ENCODE measurements at regions not wholly inside any gene's neighbourhood (a gene's known extent, or its start where the extent isn't known, plus 50 kb on each side); places are given as distances from the start of the nearest gene placed in this dataset.

GRCh38 chr12:75837700-75838099, 193.9 kb downstream of the PHLDA1 start:
- no peaks in the 10 kb centered on the region for H3K27me3 ChIP-seq (ENCODE audit: control insufficient read depth, insufficient read depth, low read length)
- DNase-seq, result no peak
- H3K56ac ChIP-seq (ENCODE audit: extremely low read depth, insufficient read depth, low read length), result no peak overlapping the region
- H2AK9ac ChIP-seq (replicated peaks; ENCODE audit: low read depth, low read length, poor library complexity), result no peak overlapping the region
- ATAC-seq (ENCODE audit: low read depth), result no peak
- H2BK5ac ChIP-seq (ENCODE audit: low read depth, low read length, poor library complexity, severe bottlenecking), result peak overlapping the region; percentile 14
- no peaks in the 10 kb centered on the region for H4K20me1 ChIP-seq (ENCODE audit: insufficient read depth, low read length)
- H3K14ac ChIP-seq (replicated peaks; ENCODE audit: low read depth, low read length), result 0 out of 2 replicates have a peak overlapping the region, but pooled peaks have one; percentile 42
- dilution Hi-C loops (cut with HindIII; ENCODE audit: low sequenced_read_pairs, unreplicated experiment) (no loop called here), in situ Hi-C loops (cut with MboI; ENCODE audit: low sequenced_read_pairs) (no loop called here), intact Hi-C loops (cut with micrococcal nuclease) (no loop called here)
- peak overlapping the region; percentile 66; the same call in 1 of the 2 replicates for H3K18ac ChIP-seq (ENCODE audit: low read depth, low read length)
- no peaks in the 10 kb centered on the region for H3K9me3 ChIP-seq (ENCODE audit: control insufficient read depth, insufficient read depth, low read length)
- peak overlapping the region; percentile 12; the same call in 1 of the 2 replicates for H3K4ac ChIP-seq (ENCODE audit: low read depth, low read length)
- no peak overlapping the region for H2BK120ac ChIP-seq (ENCODE audit: low read depth, low read length)
- H4K91ac ChIP-seq (ENCODE audit: insufficient read depth, low read depth, low read length), result no peak overlapping the region
- H3K4me1 ChIP-seq (ENCODE audit: control insufficient read depth, insufficient read depth, low read length), result peaks cover 7% of the 10 kb centered on the region; the same call in 1 of the 2 replicates
- H3K36me3 ChIP-seq (ENCODE audit: control insufficient read depth, insufficient read depth, low read length), result no peaks in the 10 kb centered on the region
- H3K9ac ChIP-seq (ENCODE audit: low read depth, low read length), result no peak overlapping the region
- peak overlapping the region; percentile 37; the same call in 1 of the 3 replicates for H2BK15ac ChIP-seq (ENCODE audit: low read depth, low read length)
- no peak overlapping the region for H3K23ac ChIP-seq (ENCODE audit: low read depth, low read length)
- POLR2A ChIA-PET (ENCODE audit: unreplicated experiment), result no interaction called here
- TF ChIP-seq ELK1 (IDR thresholded peaks at IDR 0.05; ENCODE audit: borderline replicate concordance, low read depth, low read length), result no peak
- TF ChIP-seq MXI1 (IDR thresholded peaks at IDR 0.05; ENCODE audit: borderline replicate concordance, low read depth, low read length), result no peak
- no peak for TF ChIP-seq USF2 (IDR thresholded peaks at IDR 0.05; ENCODE audit: low read depth, low read length)
- no peak for TF ChIP-seq RAD21 (IDR thresholded peaks at IDR 0.05; ENCODE audit: low read length)
- no peak for TF ChIP-seq NFE2L2 (IDR thresholded peaks at IDR 0.05; ENCODE audit: low read depth, low read length)
- TF ChIP-seq SMC3 (IDR thresholded peaks at IDR 0.05; ENCODE audit: low read depth, low read length), result no peak
- no peak for TF ChIP-seq CTCF (conservative IDR thresholded peaks at IDR 0.05; ENCODE audit: low read depth, low read length)
- no peak for TF ChIP-seq MAZ (IDR thresholded peaks at IDR 0.05; ENCODE audit: borderline replicate concordance, low read depth, low read length)
- H4K5ac ChIP-seq (ENCODE audit: low read depth, low read length), result no peak overlapping the region
- no peak overlapping the region for H3K4me2 ChIP-seq (ENCODE audit: low read depth, low read length)
- H3K79me1 ChIP-seq (ENCODE audit: low read depth in 1 of 2, low read length in 2 of 2), result no peaks in the 10 kb centered on the region
- H2AK5ac ChIP-seq (ENCODE audit: low read depth, low read length), result no peak overlapping the region
- H2BK20ac ChIP-seq (ENCODE audit: low read depth, low read length), result peak overlapping the region; percentile 63
- H4K8ac ChIP-seq (ENCODE audit: low read depth in 2 of 2, low read length in 2 of 2), result peak overlapping the region in 1 of 2 experiments; percentile 63; a peak in 1 of 4 replicates
- peaks cover 12% of the 10 kb centered on the region for H3K9me1 ChIP-seq (ENCODE audit: insufficient read depth, low read length)
- no TSS peak for BruUV-seq (replicated peaks)
- H2AFZ ChIP-seq (replicated peaks; ENCODE audit: low read length, poor library complexity), result no peak overlapping the region
- CTCF ChIA-PET, result interaction anchor here (1.0 to 1.2 kb wide), 2 partner anchors 13 to 17 kb away, joined by 3 read pairs; no protein-coding TSS in a partner anchor
- 40% methylated on average over 1 of the region's 2 CpGs; no CpG with 5 or more reads in 1 of the 2 experiments for WGBS, 2 experiments (ENCODE audit: extremely low coverage in 2 of 2, insufficient read length in 1 of 2)
- H3K27ac ChIP-seq (ENCODE audit: insufficient read depth, low read length), result peak overlapping the region; percentile 26; the same call in 1 of the 2 replicates
- H3K4me3 ChIP-seq (ENCODE audit: insufficient read depth, low read depth, low read length), result no peak overlapping the region
